SIG-M5 treated with dmso at 0.1 percent for 504 hours (cell line): ENCODE measurements at regions not wholly inside any gene's neighbourhood (a gene's known extent, or its start where the extent isn't known, plus 50 kb on each side); places are given as distances from the start of the nearest gene placed in this dataset.
"Not testable (repeated sequence)": the region's sequence is repeated elsewhere in the genome, so short reads cannot be mapped to it uniquely, and the experiment has no call there.

Experiments used
- DNase-seq: peaks from one replicate; lab custom pipeline; 2025; ENCODE audit not compliant: unreplicated experiment; lab: John Stamatoyannopoulos, UW

DNA sequence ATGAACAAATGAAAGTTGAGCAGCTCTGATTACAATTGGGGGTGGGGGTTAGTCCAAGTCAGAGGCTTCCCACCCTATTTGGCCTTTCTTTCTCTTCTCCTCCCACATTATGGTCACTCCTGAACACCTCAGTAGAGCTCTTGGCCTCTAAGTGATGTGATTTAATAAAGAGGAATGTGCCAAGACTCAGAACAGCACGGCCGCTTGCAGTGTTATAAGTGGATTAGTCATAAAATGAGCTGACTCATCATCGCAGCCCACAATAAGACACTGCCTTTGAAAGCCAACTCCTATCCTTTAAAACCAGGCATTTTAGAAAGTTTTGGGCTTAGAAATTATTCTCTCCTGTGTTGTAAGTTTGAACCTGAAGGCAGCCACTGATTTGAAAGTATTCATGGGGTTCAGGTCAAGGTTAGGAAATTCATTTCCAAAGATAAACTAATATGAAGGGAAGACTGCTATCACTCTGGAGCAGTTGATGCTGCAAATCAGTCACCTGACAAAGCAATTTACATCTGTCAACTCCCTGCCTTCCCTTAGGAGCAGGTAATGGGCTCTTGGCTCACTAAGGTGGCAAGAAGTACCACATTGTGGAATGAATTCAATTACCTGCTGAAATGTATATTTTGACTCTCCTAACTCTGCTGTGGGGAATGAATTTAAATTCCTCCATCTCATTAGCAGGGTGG, 283.6 kb upstream of the NMUR2 start:
- DNase-seq: no peak

DNA sequence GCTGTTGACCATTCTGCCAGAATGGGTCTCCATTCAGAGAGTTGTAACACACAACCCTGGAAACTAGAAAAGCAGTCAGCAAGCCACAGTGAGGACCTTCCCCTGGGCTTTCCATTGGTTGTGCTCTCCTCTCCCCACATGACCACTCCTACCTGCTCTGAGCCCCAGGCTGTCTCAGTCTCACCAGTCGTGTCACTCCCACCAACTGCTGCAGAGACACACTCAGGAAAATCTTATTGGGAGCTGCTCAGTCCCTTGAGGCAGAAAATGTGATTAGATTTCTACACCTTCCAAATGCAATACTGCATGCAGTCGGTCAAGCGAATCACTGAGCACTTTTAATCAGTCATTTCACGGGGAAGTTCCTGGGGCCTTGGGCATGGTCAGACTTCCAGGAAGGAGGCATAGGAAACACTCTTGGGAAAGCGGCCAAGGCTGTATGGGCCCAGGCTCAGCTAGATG, 284.2 kb upstream of the NMUR2 start:
- DNase-seq: no peak

DNA sequence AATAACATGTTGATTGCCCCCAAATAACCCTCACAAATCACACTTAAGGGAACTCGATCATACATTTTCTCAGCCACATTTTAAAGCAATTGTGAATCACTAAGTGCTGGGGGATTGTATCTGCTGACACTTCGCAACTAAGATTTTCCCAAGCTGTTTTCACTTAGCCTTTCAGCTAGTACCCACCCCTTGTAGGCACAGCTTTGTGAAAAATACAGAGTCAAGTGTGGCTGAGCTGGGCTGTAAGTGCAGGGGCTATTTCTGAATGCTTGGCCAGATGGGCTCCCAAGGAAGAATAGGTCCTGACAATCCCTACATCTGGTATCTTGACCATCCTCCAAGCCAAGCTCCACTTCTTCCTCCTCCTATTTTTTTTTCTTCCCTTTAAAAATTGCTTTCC, 289.2 kb upstream of the NMUR2 start:
- no peak for DNase-seq

DNA sequence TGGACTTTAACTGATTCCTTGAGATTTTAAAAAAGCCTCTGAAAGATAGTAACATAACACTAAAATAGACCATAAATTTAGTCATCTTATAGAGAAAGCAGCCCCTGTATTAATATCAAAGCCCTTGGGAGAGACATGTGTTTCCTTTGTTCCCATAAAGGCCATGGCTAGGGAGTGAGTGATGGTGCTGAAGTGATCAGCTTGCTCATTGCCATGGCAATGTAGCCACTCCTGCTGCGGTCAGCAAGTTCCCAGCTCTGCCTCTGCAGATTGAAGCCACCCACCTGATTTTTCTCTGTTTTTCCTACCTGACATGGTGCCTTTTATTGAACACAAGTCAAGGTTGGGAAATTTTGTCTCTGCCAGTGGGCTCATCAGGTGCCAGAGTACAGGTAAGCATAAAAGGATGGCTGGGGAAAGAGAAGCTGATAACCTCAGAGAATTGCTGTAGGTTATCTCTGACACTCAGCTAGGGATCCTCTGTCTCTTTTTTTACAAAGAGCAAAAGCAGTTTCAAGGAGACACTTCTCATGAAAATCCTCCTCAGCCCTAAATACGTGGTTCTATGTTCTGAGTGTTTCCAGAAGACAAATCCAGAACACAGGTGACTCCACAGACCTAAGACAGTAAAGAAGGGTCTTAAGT, 296.3 kb upstream of the NMUR2 start:
- DNase-seq: no peak

DNA sequence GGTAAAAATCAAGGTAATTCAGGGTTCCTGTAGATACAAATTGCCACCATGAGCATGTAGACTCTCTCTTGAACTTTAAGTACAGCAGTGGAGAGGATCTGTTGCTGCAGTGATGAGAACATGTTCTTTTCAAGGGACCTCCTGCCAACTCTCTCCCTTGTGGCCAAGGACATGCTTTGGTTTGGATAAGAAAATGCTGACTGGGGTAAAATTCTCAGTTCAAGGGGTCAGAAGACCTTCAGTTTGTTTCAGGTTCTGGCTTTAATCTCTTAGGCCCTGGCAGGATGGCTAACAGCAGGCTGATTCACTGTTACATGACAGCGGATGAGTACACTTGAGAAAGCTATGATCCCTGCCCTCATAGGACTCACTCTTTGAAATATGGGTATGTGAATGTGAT, 299.2 kb upstream of the NMUR2 start:
- no peak for DNase-seq

DNA sequence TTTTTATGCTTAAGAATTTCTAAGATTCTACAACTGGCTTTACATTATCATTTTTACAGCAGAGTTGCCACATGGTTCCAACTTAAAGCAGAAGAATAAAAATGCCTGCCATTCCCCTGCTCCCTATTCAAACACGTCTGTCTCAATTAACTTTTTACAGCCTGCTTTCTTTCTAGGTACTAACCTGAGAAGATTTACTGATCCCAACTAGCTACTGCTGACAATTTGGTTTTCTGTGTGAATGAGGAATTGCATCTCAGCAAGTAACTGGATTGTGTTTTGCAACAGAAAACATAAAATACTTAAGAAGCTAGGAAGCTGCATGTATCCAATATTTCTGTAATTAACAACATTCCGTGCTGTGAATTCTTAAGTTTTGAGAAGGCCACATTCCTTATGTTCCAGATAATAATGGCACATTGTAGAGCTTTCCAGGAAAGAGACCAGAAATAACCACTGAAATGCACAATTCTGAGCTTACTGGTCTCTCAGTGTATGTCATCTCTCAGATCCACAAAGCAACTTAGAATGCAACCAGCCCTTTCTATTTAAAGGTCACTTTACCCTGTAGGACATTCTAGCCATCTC, 306.8 kb upstream of the NMUR2 start:
- no peak for DNase-seq

DNA sequence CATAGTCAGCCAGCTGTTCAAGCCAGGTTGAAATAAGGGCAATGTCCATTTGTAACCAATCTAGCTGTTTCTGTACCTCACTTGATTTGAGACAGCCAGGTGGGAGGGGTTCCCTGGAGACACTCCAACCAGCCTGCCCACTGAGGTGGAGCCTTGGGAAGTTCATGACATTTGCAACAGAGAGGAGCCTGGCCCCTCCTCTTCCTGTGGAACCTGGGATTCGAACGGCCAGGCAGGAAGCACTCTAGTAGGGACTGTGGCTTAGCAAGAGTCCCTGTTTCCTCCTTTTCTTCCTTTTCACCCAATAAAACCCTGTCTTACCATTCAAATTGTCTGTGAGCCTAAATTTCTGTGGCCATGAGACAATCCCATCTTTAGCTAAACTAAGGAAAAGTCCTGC, 312.3 kb upstream of the NMUR2 start:
- DNase-seq: no peak

DNA sequence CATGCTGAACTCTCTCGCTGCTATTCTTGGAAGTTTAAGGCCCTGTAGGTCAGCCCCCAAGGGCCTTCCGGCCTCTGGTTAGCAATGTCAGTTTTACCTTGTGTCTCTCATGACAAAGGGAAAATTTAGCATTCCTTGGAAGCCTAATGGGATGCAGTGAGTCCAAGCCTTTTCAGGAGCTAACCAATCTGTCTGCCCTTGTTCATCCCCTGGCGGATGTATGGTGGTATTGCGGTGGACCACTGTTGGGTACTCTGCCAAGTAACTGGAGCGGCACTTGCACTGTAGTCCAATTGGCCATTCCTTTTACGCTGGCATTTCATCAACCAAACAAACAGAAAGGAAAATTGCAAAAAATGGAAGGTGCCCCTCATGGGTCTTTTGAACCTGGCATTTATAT, 318.4 kb upstream of the NMUR2 start:
- DNase-seq: no peak

DNA sequence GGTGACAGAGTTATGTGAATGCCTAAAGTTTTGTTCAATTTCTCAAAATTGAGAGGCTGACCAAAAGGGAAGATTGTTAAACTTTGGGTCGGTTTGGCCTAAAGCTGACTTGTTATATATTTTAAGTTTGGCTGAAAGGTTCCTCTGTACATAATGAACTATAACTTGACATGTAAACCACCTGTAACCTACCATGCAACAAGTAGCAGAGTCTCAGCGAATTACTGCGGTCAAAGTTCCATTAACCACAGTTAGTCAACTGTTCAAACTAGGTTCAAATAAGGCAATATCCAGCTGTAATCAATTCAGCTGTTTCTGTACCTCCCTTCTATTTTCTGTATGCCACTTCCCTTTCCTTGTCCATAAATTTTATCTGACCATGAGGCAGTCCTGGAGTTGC, 325.1 kb upstream of the NMUR2 start:
- no peak for DNase-seq

DNA sequence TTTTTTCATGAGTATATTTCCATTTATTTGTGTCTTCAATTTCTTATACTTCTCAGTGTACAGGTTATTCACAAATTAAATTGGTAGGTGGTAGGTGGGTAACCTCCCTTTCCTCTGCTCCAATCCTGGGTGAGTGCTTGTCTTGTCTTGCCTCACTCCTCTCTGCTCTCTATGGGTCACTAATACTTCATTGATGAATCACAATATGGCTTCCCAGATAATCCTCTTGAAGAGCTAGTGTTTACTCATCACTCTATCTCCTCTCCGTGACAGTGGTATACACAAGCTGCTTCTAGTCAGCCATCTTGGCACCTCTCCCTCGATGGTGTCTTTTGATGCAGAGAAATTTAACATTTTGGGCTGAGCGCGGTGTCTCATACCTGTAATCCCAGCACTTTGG, 331.8 kb upstream of the NMUR2 start:
- DNase-seq: no peak

DNA sequence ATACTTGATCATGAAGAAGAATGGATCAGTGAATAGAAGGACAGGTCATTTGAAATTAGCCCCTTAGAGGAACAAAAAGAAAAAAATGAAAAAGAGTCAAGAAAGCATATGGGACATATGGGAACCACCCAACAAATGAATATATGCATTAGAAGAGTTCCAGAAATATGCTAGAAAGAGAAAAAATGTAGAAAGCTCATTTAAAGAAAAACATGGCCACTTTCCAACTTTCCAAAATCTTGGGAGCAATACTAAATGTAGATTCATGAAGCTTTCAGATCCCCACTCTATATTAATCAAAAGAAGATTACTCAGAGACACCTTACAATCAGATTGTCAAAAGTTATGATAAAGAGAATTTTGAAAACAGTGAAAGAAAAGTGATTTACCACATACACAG, 334.8 kb upstream of the NMUR2 start:
- DNase-seq: no peak

DNA sequence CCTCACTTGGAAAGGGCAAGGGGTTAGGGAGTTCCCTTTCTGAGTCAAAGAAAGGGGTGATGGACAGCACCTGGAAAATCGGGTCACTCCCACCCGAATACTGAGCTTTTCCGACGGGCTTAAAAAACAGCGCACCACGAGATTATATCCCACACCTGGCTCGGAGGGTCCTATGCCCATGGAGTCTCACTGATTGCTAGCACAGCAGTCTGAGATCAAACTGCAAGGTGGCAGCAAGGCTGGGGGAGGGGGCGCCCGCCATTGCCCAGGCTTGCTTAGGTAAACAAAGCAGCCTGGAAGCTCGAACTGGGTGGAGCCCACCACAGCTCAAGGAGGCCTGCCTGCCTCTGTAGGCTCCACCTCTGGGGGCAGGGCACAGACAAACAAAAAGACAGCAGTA, 336.0 kb upstream of the NMUR2 start:
- DNase-seq: not testable (repeated sequence)

DNA sequence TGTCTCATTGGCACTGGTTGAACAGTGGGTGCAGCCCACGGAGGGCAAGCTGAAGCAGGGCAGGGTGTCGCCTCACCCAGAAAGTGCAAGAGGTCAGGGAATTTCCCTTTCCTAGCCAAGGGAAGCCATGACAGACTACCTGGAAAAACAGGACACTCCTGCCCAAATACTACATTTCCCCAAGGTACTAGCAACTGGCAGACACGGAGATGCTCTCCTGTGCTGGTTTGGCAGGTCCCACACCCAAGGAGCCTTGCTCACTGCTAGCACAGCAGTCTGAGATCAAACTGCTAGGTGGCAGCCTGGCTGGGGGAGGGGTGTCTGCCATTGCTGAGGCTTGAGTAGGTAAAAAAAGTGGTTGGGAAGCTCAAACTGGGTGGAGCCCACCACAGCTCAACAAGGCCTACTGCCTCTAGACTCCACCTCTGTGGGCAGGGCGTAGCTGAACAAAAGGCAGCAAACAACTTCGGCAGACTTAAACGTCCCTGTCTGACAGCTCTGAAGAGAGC, 382.7 kb upstream of the NMUR2 start:
- not testable (repeated sequence) for DNase-seq

DNA sequence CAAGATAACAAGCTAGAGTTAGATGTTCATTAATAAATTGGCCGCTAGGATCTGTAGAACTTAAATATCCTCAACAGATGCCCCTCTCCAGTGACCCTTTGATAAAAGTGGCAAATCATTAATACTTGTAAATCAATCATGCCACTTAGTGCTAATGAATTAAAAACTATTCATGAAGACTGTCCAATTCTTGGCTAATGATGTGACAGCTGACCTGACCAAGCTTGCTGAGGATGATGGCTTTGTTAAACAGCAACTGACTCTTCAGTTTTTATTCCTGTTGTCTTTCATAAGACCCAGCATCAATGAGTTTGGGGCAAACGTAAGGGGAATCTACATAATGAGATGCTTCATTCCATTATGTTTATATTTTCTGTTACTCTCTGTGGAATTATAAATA, 396.8 kb upstream of the NMUR2 start:
- DNase-seq: no peak

DNA sequence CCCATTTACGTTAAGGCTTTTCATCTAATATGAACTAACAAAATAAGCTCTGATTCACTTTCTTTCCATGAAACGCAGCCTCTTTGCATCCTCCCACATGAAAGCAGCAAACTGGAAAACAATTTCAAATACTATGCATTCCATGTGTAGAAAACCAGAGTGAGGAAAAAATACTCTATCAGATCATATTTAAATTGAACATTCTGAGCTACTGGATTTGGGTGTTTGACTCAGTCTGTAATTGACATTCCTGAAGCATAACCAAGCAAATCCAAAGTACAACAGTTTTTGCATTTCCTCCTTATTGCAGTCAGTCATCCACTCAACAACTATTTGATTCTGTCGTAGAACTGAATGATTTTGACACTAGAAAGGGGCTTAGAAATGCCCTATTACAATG, 399.1 kb upstream of the NMUR2 start:
- no peak for DNase-seq

DNA sequence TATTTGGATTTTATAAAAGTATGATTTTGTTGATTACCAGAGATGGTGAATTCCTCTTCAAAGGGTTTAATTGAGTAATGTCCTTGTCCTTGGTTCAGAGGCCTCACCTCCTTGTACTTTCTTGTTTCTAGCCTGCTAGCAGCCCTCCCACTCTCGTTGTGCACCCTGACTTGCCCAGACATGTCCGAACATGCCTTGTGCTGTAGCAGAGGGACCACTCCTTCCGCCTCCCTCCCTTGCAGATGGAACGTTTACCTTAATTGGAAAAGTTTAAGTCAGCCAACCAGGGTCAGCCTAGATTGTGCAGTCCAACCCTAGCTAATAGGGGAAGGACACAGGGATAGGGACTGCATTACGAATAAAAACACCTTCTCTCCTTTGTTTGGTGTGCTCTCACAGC, 406.9 kb upstream of the NMUR2 start:
- no peak for DNase-seq

DNA sequence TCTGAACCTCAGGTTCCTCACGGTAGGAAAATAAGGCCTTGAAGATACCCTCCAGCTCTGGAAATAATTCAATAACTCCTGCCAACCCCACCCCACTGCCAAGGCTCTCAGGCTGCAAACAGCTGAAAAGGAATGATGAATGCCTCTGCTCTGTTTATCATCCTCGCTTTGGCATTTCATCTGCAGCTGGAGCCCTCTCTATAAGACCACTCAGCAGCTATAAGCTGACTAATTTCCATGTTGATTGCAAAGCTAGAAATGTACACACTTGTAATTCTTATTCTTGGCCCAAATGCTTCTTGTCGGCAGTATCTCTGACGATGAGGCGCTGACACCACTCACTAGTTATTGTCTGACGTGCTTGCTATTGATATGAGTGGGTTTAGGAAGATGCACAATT, 408.4 kb upstream of the NMUR2 start:
- DNase-seq: no peak

DNA sequence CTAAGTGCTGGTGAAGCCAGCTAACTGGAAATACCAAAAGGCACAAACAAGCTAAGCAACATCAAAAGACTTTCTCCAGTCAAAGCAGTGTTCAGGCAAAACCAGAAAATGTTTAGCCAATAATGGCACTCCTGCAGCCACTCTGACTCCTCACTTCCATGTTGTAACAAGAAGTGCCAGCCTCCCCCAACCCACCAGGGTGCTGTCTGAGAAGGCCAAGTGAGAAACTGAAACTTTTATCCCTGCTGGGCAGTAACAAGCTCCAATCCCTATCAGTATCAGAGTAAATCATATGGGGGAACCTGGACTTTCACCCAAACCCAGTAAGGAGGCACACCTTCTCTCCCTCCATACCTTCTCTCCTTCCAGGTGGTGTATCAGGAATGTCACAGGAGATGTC, 414.8 kb upstream of the NMUR2 start:
- no peak for DNase-seq

DNA sequence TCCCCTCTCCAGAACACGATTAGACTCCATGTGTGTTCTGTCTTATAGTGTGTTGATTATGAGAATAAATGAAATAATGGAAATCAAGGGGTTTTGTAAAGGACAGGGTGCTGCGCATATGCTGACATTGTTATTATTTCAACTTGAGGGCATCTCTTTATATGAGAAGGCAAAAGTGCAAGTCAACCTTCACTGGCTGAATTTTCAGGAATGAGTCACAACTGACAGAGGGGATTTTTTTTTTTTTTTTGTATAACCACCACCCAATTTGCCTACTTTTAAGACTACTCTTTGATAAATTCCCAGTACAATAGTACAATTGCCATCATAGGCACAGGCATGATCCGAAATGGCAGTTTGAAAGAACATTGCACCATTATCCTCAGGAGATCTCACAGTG, 419.2 kb upstream of the NMUR2 start:
- DNase-seq: no peak

DNA sequence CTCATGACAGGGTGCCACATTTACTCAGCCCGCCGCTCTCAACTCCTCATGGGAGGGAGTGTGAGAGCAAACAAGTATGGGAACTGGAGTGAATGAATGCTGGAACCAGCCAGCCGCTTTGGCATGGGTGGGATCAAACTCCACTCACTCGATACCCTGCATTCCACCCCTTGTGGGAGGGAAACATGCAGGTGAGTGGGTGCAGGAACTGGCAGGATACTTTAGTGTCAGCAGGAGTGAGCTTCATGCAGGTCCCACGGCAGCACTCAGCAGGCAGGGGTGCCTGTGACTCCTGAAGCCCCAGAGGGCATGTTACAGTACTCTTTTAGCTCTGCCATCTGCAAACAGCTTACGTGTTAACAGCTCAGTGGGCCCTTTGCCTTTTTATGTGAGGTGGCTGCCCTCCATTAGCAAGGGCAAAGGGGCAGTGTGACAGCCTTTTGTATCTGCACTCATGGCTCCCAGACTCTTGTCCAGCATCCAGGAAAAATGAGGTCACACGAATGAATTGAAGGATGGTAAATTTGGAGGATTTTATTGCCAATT, 433.2 kb upstream of the NMUR2 start:
- no peak for DNase-seq

DNA sequence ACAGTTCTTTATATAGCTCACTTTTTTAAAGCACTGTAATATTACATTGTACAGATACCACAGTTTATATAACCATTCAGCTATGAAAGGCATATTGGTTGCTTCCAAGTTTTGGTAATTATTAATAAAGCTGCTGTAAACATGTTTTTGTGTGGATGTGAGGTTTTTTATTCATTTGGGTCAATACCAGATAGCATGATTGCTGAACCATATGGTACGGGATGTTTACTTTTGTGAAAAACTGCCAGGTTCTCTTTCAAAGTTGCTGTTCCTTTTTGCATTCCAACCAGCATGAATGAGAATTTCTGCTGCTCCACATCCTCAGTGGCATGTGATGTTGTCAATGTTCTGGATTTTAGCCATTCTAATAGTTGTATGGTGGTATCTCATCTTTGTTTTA, 439.6 kb upstream of the NMUR2 start:
- DNase-seq: no peak

DNA sequence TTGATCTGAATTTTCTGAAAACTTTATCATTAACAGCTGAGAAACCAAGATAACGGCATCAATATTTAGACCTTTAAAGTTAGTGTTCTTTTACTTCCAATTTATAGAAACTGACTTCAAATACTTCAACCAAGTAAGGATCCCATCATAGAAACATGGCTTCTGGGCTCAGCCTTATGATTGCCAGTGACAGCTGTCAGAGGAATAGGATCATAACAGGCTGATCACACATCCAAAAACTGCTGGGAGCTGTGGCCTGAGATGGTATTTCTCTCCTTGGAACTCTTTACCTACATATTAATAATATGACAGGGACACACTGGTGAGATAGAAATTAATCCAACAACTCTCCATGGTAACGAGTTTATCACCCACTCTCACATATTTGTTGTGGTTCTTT, 448.3 kb upstream of the NMUR2 start:
- no peak for DNase-seq
